H1 (cell line): ENCODE measurements at regions not wholly inside any gene's neighbourhood (a gene's known extent, or its start where the extent isn't known, plus 50 kb on each side); places are given as distances from the start of the nearest gene placed in this dataset.

ENCODE experiments used
- CEBPB ChIP-seq: IDR thresholded peaks from 2 replicates; pipeline ENCODE4 v1.6.1; 2012; ENCODE audit warnings: low read depth, low read length
- EZH2 ChIP-seq: fragments of 200-600 bp; sonication (generic); IDR thresholded peaks from 2 replicates; pipeline ENCODE4 v1.7.1; 2012; ENCODE audit warnings: low read depth, mild to moderate bottlenecking, moderate library complexity, low read length, inconsistent platforms; ENCODE audit not compliant: severe bottlenecking
- HDAC2 ChIP-seq, 2 experiments: fragments of 300-600 bp in 1 of 2; sonication (generic) in 1 of 2; IDR thresholded peaks; 2 replicates each; pipeline ENCODE4 v1.6.1; 2011 to 2012; ENCODE audit warnings: low read depth in 2 of 2, low read length in 2 of 2, mild to moderate bottlenecking in 2 of 2, moderate library complexity in 2 of 2, borderline replicate concordance in 1 of 2, inconsistent platforms in 1 of 2
- JUND ChIP-seq: IDR thresholded peaks from 2 replicates; pipeline ENCODE4 v1.6.1; 2011; ENCODE audit warnings: mild to moderate bottlenecking, improper control_type of control experiment, low read length
- KDM5A ChIP-seq: fragments of 200-600 bp; IDR thresholded peaks from 2 replicates; pipeline ENCODE4 v1.7.1; 2012; ENCODE audit warnings: mild to moderate bottlenecking, low read length, inconsistent platforms, mixed read lengths
- RBBP5 ChIP-seq: IDR thresholded peaks from 2 replicates; pipeline ENCODE4 v1.7.1; 2012; ENCODE audit warnings: low read depth, mild to moderate bottlenecking, inconsistent platforms, low read length, moderate library complexity, borderline replicate concordance

DNA sequence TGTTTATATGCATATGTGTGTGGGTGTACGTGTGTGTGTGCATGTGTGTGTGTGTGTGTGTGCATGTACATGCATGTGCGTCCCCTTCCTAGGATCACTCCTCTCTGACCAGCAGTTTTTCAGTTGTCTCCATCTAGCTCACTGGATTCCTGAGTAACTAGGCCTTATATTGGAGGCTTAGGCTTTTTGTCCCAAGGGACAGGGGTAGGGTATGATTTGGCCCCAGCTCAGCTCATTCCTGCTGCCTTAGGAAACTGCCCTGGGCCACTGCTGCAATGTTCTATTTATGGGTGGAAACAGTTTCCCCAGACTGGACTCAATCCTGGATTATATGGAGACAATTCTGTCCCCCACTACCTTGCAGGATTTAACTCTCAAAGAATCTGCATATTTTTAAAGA is 68.8 kb upstream of the SDK1 start:
- TF ChIP-seq HDAC2 (IDR thresholded peaks at IDR 0.05; ENCODE audit: borderline replicate concordance in 1 of 2, low read depth in 2 of 2, low read length in 2 of 2): no peak
- TF ChIP-seq RBBP5: no peak
- TF ChIP-seq JUND: no peak
- no peak for TF ChIP-seq EZH2
- TF ChIP-seq CEBPB: no peak
- TF ChIP-seq KDM5A: no peak
